ENCODE measurements at regions not wholly inside any gene's neighbourhood (a gene's known extent, or its start where the extent isn't known, plus 50 kb on each side); places are given as distances from the start of the nearest gene placed in this dataset.
"Not testable (repeated sequence)": the region's sequence is repeated elsewhere in the genome, so short reads cannot be mapped to it uniquely, and the experiment has no call there.

DNA sequence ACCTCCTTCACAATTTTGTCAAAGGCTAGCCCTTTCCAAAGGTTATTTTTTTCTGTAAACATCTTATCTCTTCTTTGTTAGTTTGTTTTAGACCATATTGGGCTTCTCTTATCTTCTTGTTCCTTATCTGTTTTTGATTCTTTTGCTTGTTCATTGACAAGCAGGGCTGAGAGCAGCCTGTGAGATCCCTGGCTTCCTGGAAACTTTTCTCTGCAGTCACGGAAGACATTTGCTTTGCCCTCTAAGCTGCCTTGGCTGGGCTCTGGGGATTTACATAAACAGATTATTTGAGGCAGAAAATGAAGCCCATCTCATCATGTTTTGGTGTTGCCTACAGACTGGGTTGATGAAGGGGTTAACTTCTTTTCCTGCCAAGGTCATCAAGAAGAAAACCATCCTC, 157.4 kb upstream of the AMOT start:
- no peak for DNase-seq

DNA sequence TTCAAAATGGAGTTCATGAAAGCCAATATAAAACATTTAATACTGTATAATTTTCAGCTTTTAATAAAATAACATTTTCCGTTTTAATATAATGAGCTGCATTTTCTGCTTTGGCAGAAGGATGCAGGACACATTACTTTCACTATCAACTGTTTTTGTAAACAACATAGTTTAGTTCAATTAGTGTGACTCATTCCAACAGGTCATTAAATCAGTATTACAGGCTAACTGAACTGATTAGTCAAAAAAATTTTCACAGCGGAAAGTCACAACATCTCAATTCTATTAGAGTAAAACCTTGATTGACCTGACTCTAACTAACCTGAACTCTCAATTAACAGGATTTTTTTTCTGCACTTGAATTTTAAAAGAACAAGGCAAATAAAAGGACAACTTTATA, 151.2 kb upstream of the AMOT start:
- DNase-seq: no peak

DNA sequence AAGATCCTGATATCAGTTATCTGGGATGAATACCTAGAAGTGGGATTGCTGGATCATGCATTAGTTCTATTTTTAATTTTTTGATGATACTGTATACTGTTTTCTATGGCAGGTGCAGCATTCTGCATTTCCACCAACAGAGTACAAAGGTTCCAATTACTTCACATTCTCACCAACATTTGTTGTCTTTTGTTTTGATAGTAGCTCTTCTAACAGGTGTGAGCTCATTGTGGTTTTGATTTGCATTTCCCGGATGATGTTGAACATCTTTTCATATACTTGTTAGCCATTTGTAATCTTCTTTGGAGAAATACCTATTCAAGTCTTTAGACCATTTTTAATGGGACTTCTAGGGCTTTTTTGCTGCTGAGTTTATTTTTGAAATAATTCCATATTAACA, 139.2 kb upstream of the AMOT start:
- DNase-seq: no peak

DNA sequence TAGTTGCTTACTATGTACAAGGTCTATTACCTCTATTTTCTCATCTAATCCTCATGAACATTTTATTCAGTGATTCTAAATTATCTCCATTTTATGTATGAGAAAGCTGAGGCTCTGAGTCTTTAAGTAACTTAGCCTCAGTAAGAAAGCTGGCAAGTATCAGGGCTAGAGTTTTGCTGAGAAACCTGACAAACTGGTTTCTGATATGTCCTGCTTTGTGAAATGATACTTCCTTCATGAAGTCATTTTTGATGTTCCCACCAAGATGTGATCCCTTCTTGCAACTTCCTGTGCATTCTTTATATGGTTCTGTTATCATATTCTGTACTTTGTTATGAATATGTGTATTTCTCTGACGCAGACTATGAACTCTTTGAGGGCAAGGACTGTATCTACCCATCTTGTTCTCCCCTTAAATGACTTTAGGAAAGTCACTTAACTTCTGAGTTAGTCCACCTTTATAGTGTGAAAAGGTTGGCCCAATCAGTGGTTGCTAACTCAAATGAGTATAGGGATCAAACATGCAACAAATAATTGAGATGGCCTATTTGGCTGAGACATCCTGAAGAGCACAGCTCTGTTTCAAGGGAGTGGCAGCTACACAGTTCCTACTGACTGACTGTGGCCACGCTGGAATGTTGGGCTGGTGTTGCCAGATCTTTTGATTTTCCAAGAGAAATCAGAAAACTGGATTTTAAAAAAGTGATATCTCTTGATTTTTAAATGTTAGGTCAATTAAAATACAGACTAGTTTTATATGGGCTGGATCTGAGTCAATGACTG, 127.9 kb upstream of the AMOT start:
- no peak for DNase-seq

DNA sequence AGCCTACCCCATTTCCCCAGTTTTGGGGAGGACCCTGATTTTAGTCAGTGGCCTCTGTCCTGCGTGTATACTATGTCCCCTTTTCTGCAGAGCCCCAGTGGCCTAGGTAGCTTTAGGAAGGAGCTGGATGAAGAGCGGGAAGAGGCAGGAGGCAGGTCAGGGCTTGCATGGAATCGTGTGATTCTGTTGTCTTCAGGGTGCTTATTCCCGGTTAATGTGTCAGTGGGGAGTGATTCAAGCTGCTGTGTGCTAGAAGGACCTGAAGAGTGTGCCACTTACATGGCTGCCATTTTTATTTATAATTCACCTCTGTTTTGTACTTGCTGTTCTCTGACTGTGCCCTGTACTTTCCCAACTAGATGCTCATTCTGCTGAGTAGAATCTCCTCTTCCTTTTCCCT, 127.3 kb upstream of the AMOT start:
- DNase-seq: no peak

DNA sequence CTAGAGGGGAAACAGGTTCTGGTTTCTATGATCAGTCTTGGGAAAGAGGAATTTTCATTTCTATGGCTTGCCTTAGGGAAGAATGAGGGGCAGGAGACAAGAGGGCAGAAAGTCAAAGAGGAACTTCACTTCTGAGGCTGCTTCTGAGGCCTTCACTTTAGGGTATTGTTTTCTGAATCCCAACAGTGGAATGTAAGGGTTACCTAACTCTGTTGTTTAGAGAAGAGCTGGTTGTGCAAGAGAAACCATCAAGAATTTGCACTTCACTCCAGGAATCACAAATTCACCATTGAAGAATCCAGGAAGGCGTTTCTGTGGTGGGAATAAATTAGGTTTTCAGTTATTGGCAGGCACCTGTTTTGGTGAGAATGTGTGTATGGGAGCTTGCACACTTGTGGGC, 126.7 kb upstream of the AMOT start:
- no peak for DNase-seq

DNA sequence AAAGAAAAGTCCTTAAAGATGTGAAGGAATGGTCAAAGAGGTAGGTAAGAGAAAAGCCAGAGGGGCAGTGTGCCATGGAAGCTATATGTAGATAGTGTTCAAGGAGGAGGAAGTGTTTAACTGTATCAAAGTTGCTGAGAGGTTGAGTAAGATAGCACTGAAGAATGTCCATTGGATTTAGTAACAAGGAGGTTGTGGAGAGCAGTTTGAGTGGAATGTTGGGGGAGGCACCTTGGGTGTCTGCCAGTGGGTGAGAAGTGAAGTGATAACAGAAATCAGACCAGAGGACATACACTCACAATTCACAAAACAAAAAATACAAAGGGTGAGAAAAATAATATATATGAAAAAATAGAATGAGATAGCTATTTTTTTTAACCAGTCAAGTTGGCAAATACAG, 121.3 kb upstream of the AMOT start:
- DNase-seq: no peak

DNA sequence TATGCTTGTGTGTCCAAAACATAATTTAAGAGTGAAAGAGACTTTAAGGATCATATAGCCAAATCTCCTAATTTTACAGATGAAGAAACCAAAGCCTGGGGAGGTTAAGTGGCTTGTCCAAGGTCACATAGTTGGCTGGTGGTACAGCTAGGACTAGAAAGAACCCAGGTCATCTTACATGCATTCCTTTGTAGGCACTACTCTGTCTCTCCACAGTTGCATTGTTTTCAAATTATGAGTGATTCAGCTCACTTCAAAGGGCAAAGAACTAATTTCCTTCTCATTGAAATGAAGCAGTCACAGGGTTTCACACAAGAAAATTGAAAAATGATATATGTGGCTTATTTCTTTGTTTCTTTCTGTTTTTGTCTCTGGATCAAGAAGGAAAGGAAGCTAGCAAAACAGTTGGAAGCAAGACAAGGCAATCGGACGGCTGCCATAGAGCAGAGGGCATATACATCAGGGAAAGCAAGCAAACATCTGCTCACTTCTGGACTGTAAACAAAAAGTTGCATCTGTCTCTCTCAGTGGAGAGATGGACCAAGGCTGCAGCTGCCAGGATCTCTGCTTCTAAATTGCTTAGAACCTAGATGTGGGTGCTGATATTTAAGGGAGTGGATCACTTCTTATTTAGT, 107.5 kb upstream of the AMOT start:
- no peak for DNase-seq

DNA sequence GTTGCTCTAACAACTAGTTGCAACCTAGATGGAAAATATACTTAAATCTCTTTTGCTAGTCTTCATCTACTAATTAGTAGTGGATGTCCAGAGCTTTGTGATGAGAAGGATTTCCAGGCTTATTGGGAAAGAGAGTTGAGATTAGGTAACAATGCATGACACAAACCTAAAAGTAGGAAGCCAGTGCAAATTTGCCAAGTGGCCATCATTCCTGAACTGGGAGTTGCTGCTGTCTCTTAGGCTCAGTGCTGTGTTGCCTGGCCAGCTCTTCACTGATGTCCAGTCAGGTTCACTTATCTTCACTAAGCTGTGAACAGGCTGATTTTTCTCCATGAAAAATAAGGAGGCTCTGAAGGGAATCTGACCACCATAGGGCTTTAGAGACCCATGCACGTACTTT, 105.6 kb upstream of the AMOT start:
- no peak for DNase-seq

DNA sequence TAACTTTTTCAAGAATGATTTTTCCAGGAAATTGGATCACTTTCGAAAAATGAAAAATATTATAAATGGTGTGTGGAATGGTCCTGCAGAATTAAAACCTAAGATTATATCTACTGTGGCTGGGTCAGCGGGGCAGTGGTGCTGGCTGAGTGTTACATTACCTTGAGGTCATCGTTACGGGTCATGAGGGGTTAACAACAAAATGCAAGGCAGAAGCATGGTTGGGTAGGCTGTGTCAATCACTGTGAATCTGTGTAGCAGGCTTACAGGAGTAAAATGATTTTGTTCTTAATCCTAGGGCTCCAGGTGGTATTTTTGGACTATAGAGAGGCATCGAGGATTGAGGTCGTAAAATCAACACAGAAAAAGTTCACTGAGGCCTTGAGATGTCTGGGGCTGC, 105.2 kb upstream of the AMOT start:
- DNase-seq: no peak

DNA sequence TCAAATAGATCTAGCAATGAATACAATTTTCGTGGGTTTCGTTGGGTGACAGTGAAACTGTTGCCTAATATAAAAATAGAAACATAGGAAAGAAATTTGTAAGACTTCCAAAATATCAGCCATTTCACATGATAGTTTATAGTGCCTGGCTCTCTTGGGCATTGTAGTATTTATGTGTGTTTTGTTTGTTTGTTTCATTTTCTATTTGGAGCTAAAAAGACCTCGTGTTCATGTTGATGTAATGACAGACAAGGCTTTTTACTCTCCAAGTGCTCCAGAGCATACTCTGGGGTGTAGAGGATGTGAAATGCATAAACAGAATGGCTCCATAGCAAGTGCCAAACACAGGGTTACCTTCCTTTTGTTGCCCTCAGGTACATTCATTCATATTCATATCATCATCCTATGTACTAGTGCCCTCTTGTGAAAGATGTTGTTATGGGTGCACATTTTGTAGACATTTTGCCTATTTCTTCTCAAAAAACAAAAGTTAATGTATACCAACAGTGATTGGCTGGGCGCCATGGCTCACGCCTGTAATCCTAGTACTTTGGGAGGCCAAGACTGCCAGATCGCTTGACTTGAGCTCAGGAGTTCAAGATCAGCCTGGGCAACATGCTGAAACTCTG, 100.7 kb upstream of the AMOT start:
- no peak for DNase-seq

DNA sequence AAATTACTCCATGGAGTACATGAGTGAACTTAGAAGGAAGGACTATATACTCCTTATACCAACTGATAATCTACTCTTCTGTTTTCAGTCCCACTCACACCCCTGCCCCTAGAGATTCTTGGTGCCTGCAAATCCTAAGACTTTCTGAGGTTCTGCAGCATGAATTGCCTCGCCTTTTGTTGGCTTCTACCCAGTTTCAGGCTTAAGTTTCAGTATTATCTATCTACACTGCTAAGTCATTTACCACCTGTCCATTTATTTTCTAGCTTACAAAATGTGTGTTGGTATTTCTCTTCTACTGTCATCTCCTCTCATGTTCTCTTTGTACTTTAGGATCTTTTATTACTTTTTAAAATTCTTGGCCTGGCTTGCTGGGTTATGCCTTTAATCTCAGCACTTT, 94.4 kb upstream of the AMOT start:
- DNase-seq: no peak

DNA sequence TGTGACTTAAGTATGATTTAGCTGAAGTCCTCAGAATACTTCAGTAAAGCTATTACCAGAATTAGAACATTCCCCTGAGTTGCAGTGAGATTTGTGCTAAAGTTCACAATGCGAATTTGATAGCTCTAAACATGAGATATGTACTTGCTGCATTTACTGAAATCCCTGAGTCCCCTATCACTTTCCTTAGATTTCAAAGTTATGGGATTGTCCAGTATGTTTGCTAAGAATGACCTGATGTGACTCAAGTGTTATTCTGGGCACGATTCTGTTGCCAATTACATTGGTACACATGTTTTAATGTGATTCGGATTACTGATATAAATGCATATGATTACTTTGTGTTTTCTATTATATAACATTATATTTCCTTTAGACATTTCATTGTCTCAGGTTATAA, 91.3 kb upstream of the AMOT start:
- DNase-seq: no peak

DNA sequence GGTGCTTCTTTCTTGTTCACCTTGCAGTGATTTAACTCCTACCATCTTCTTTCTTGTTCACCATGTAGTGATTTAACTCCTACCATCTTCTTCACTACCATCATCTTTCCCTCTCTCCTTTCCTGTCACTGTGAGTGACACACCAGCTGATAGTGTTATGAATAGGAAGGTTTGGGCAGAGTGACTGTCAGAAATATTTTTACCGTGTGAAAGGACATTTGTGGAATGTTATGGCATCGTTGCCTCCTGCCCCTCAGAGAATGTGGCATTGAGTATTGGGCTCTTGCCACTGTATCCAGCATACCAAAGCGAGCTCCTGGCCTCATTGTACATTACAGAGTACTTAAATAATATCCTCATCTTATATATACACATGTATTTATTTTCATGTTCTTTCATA, 90.8 kb upstream of the AMOT start:
- no peak for DNase-seq

DNA sequence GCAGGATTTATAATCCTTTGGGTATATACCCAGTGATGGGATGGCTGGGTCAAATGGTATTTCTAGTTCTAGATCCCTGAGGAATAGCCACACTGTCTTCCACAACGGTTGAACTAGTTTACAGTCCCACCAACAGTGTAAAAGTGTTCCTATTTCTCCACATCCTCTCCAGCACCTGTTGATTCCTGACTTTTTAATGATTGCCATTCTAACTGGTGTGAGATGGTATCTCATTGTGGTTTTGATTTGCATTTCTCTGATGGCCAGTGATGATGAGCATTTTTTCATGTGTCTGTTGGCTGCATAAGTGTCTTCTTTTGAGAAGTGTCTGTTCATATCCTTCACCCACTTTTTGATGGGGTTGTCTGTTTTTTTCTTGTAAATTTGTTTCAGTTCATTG, 82.8 kb upstream of the AMOT start:
- DNase-seq: not testable (repeated sequence)

DNA sequence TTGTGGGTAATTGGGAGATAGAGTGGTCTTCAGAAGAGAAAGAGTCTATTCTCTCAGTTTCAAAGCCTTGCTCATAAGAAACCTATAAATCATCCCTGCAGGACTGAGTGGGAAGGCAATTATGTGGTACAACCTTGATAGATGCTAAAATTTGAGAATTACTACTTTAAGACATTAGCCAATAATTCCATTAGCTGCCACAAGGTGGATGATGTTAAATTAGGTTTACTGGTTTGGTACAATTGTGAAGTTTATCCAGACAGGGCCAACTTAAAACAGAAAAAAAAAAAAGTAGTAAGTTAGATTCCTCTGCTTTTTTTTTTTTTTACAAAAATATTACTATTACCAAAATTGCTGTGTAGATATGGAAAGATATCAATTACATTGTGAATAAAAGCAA, 73.2 kb upstream of the AMOT start:
- DNase-seq: no peak

DNA sequence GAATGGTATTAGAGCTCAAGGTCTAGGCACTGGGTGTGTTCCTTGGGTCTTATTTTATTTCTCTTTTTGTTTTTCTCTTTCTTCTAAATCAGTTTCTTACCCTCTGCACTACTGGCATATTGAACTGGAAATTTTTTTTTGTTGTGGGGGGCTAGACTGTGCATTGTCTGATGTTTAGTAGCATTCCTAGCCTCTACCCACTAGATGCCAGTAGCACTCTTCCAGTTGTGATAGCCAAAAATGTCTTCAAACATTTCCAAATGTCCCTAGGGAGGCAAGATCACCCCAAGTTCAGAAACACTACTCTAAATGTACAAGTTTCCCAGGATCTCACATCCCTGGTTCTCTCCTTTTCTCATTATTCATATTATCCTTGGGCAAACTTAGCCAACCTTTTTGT, 69.8 kb upstream of the AMOT start:
- DNase-seq: no peak

DNA sequence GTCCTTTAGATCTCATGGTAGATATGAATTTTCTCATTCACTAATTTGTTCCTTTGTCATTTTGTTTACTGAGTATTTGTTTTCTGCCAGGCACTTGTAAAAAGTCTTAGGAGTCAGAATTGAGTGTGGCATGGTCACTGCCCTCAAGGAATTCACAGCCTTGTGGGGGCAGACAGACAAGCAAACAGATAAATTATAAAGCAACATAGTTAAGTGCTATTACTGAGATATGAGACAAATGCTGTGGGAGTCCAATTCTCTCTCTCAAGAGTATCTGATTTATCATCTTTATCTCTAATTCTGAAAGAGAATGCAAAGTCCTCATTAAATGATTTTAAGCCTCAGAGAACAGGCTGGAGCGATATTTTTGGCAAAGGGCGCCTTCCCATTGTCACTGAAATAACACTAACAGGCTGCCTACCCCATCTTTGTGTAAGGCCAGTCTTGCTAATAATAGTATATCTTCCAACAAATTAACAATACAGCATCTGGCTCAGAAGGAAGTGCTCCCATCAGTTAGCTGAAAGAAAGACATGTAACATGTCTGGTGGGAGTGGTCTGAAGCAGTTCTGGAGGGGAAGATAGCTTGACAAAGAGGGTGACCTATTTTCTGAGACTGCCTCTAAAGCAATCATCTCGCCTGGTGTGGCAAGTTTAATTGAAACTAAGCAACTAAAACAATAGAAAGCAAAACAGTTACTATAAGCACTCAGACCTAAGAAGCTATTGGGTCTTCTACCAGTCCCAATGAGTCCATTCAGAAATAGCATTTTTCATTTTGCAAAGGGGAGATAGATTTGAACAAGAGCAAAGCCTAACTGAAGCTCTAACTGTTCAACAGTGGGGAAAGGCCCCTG, 61.5 kb upstream of the AMOT start:
- peak; percentile 71 for DNase-seq

DNA sequence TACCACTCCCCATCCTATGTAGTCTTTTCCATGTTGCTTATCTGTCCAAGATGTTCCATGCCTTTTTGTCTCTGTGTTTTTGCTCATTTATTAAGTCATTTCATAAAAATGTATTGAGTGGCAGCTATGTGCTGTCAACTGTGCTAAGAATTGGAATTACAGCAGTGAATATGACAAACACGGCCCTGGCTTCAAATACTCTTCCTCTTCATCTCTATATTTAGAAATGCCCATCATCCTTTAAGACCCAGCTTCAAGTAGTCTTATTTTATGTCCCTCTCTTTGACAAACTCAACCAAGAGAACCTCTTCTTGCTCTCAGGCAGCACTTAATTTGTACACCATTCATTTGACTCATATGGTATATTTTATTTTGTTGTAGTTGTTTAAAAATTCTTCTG, 55.4 kb upstream of the AMOT start:
- DNase-seq: no peak

All from eye (tissue), 1 donor.